ENCODE measurements at regions not wholly inside any gene's neighbourhood (a gene's known extent, or its start where the extent isn't known, plus 50 kb on each side); places are given as distances from the start of the nearest gene placed in this dataset.
A peak's percentile ranks its signal among the peaks of the same experiment; 100 is the strongest.

GRCh38 chr10:129325893-129326292, 141.1 kb upstream of the MGMT start:
- DNase-seq: no peak

- DNase-seq: no peak
Observed at GRCh38 chr10:129328546-129328945, 138.5 kb upstream of the MGMT start.

GRCh38 chr10:129329385-129330055, 137.5 kb upstream of the MGMT start:
- DNase-seq: no peak

GRCh38 chr10:129330211-129330610, 136.8 kb upstream of the MGMT start:
- DNase-seq: no peak

- no peak for DNase-seq
Observed at GRCh38 chr10:129331207-129331838, 135.7 kb upstream of the MGMT start.

GRCh38 chr10:129331839-129332220, 135.2 kb upstream of the MGMT start:
- no peak for DNase-seq

GRCh38 chr10:129332476-129332875, 134.6 kb upstream of the MGMT start:
- DNase-seq: peak in 1 of 2 donors; percentile 2

GRCh38 chr10:129333706-129334105, 133.3 kb upstream of the MGMT start:
- DNase-seq: no peak

GRCh38 chr10:129334266-129334665, 132.8 kb upstream of the MGMT start:
- no peak for DNase-seq

GRCh38 chr10:129335396-129335795, 131.6 kb upstream of the MGMT start:
- no peak for DNase-seq

GRCh38 chr10:129335942-129336341, 131.1 kb upstream of the MGMT start:
- no peak for DNase-seq

- DNase-seq: no peak
Observed at GRCh38 chr10:129339191-129339590, 127.8 kb upstream of the MGMT start.

- no peak for DNase-seq
Observed at GRCh38 chr10:129339841-129340240, 127.2 kb upstream of the MGMT start.

GRCh38 chr10:129341087-129341486, 126.0 kb upstream of the MGMT start:
- no peak for DNase-seq

GRCh38 chr10:129342385-129342784, 124.7 kb upstream of the MGMT start:
- no peak for DNase-seq

GRCh38 chr10:129343141-129343540, 123.9 kb upstream of the MGMT start:
- no peak for DNase-seq

- DNase-seq: no peak
Observed at GRCh38 chr10:129344103-129344502, 122.9 kb upstream of the MGMT start.

GRCh38 chr10:129344731-129345355, 122.2 kb upstream of the MGMT start:
- no peak for DNase-seq

- DNase-seq: no peak
Observed at GRCh38 chr10:129345763-129346162, 121.3 kb upstream of the MGMT start.

- no peak for DNase-seq
Observed at GRCh38 chr10:129350690-129351089, 116.4 kb upstream of the MGMT start.

- no peak for DNase-seq
Observed at GRCh38 chr10:129353101-129353500, 113.9 kb upstream of the MGMT start.

- no peak for DNase-seq
Observed at GRCh38 chr10:129360046-129360445, 107.0 kb upstream of the MGMT start.

- no peak for DNase-seq
Observed at GRCh38 chr10:129361676-129362376, 105.2 kb upstream of the MGMT start.

- no peak for DNase-seq
Observed at GRCh38 chr10:129364949-129365348, 102.1 kb upstream of the MGMT start.

Measured in CD4-positive, alpha-beta T cell treated with Interleukin-4 for 1 hour (primary cell).